ENCODE measurements at regions not wholly inside any gene's neighbourhood (a gene's known extent, or its start where the extent isn't known, plus 50 kb on each side); places are given as distances from the start of the nearest gene placed in this dataset.

DNA sequence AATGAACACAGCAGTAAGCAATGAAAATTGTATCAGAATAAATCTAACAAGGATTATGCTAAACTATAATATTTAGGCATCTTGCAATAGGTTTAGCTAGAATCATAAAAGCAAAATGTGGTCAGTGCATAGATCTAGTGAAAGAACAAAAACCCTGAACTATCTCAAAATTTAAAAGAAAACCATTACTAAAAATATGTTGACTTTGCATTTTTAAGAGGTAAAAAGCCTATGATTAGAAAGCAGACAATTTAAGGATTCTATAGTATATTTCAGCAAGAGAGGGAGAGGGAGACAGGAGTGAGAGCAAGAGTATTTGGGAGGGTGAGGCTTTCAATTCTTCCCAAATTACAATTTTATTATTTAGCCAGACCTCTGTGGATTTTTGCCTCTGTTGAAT is 219.4 kb downstream of the TTLL7 start:
- intact Hi-C loops (cut with DNase I) = no loop called here
- H3K27me3 ChIP-seq = no peaks in the 10 kb centered on the region
- no peaks in the 10 kb centered on the region for H3K4me1 ChIP-seq

DNA sequence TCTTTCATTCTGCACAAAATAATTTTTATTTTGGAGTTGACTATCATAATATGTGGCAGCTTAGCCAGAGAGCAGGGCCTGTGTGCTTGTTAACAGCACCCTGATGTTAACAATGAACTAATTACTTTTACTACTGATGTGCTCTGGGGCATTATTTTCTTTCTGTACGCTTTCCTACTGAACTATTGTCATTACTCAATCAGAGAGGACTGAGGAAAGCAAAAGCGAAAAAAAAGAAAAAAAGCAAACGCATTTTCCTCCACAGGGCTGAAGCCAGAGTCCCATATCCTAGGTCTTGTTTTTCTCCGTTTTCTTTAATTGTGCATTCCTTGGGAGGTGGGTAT is 221.2 kb downstream of the TTLL7 start:
- TF ChIP-seq, protein P1, sequence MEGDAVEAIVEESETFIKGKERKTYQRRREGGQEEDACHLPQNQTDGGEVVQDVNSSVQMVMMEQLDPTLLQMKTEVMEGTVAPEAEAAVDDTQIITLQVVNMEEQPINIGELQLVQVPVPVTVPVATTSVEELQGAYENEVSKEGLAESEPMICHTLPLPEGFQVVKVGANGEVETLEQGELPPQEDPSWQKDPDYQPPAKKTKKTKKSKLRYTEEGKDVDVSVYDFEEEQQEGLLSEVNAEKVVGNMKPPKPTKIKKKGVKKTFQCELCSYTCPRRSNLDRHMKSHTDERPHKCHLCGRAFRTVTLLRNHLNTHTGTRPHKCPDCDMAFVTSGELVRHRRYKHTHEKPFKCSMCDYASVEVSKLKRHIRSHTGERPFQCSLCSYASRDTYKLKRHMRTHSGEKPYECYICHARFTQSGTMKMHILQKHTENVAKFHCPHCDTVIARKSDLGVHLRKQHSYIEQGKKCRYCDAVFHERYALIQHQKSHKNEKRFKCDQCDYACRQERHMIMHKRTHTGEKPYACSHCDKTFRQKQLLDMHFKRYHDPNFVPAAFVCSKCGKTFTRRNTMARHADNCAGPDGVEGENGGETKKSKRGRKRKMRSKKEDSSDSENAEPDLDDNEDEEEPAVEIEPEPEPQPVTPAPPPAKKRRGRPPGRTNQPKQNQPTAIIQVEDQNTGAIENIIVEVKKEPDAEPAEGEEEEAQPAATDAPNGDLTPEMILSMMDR (IDR thresholded peaks at IDR 0.05) = no peak
- intact Hi-C loops (cut with DNase I) = no loop called here
- Histone ChIP-seq H3K36me3 (no peaks in the 10 kb centered on the region), H3K27ac (no peak overlapping the region), H3K4me3 (no peak overlapping the region), H3K9me3 (peaks cover 0 to under 1% (median 0%) of the 10 kb centered on the region in 11 donors), H3K4me1 (no peaks in the 10 kb centered on the region), H3K27me3 (no peaks in the 10 kb centered on the region)
- 92 to 96% methylated on average over 4 of the region's 4 CpGs for WGBS, 2 donors
- ATAC-seq = no peak
- no peak for DNase-seq

More for the DNA sequence above, 219.4 kb downstream of the TTLL7 start:
- TF ChIP-seq, protein P1 (IDR thresholded peaks at IDR 0.05) = no peak
- Histone ChIP-seq H3K9me3 (peaks cover 0 to 17% (median 0%) of the 10 kb centered on the region in 11 donors), H3K36me3 (no peaks in the 10 kb centered on the region), H3K27ac (no peak overlapping the region), H3K4me3 (no peak overlapping the region)
- DNase-seq = no peak
- ATAC-seq = no peak

DNA sequence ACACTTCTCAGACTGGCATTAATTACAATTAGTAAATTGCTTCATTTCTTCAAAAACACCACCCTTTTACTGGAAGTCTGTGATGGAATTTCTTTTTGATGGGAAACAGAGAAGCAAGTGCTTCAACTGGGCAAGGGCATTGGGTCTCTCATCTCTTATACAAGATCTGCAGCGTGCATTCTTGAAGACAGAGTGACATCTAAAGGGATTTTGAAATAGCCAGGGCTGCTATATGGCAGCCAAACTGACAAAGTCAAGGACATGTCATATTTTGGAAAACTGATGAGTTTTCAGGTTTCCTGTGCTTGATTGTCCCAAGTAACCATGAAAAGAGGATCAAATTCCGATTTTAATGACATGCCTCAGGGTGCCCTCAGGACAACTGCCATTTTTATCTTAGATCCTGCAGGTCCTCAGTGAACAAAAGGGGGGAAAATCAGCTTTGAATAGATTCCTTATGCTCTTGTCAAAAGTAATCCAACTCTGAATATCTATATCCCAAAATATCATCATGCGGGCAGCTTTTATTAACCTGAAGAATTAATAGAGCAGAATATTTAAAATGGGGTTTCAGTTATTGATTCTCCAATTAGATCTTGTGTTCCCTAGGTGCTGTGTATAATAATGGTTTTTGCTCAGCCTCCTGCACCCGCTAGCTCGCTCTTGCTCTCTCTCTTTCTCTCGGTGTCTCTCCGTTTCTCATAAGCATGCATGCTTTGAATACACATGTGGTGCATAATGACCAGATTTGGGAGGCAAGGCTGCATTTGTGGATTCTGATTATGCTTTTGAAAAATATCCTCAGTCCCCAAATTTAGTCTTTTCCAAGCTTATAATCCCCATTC is 221.8 kb downstream of the TTLL7 start:
- Histone ChIP-seq H3K27ac (no peak overlapping the region), H3K4me3 (no peak overlapping the region), H3K9me3 (no peaks in the 10 kb centered on the region), H3K27me3 (no peaks in the 10 kb centered on the region), H3K36me3 (no peaks in the 10 kb centered on the region), H3K4me1 (no peaks in the 10 kb centered on the region)
- TF ChIP-seq, protein P1 (IDR thresholded peaks at IDR 0.05) = peak in 1 of 9 donors; percentile 14
- DNase-seq (no peak), ATAC-seq (no peak)
- intact Hi-C loops (cut with DNase I) = no loop called here
- 90 to 92% methylated on average over 7 of the region's 7 CpGs for WGBS, 2 donors

- ATAC-seq = no peak
- no peaks in the 10 kb centered on the region for H3K9me3 ChIP-seq
- no peaks in the 10 kb centered on the region for H3K27me3 ChIP-seq
- no peak overlapping the region for H3K27ac ChIP-seq
- DNase-seq = no peak
- TF ChIP-seq, protein P1 (IDR thresholded peaks at IDR 0.05) = no peak
- intact Hi-C loops (cut with DNase I) = no loop called here
- no peaks in the 10 kb centered on the region for H3K36me3 ChIP-seq
- no peak overlapping the region for H3K4me3 ChIP-seq
- H3K4me1 ChIP-seq = no peaks in the 10 kb centered on the region
- 97 to 100% methylated on average over 1 of the region's 1 CpG for WGBS, 2 donors
Measured at GRCh38 chr1:83775977-83776603, 222.8 kb downstream of the TTLL7 start.
